H9 (cell line): ENCODE measurements at regions not wholly inside any gene's neighbourhood (a gene's known extent, or its start where the extent isn't known, plus 50 kb on each side); places are given as distances from the start of the nearest gene placed in this dataset.

Source experiments
- DNase-seq: peaks from one replicate; pipeline ENCODE4 v3.0.0-alpha.2; 2017
- H2AFZ ChIP-seq: one replicate; pipeline ENCODE4 v1.6.1; 2013; ENCODE audit warnings: mild to moderate bottlenecking, low read length, control low read depth, moderate library complexity
- H2AK5ac ChIP-seq: 2 replicates; pipeline ENCODE4 v1.6.1; 2013; ENCODE audit warnings: low read length, control low read depth, mixed read lengths; ENCODE audit not compliant: insufficient read length
- H2BK120ac ChIP-seq: one replicate; pipeline ENCODE4 v1.6.1; 2013; ENCODE audit warnings: low read depth, mild to moderate bottlenecking, low read length, control low read depth, inconsistent platforms; ENCODE audit not compliant: poor library complexity, severe bottlenecking
- H2BK12ac ChIP-seq: 2 replicates; pipeline ENCODE4 v1.6.1; 2013; ENCODE audit warnings: low read length, control low read depth, mixed read lengths, low read depth; ENCODE audit not compliant: insufficient read length
- H2BK15ac ChIP-seq: 2 replicates; pipeline ENCODE4 v1.6.1; 2013; ENCODE audit warnings: low read depth, low read length, control low read depth
- H2BK20ac ChIP-seq: one replicate; pipeline ENCODE4 v1.6.1; 2013; ENCODE audit warnings: low read depth, mild to moderate bottlenecking, low read length, control low read depth, inconsistent platforms; ENCODE audit not compliant: poor library complexity, severe bottlenecking
- H2BK5ac ChIP-seq: 2 replicates; pipeline ENCODE4 v1.6.1; 2013; ENCODE audit warnings: low read length, control low read depth, mixed read lengths; ENCODE audit not compliant: insufficient read length
- H3K14ac ChIP-seq: 2 replicates; pipeline ENCODE4 v1.6.1; 2013; ENCODE audit warnings: low read length, control low read depth; ENCODE audit not compliant: insufficient read depth
- H3K18ac ChIP-seq: 2 replicates; pipeline ENCODE4 v1.6.1; 2013; ENCODE audit warnings: low read depth, mild to moderate bottlenecking, mixed read lengths, low read length, control low read depth; ENCODE audit not compliant: insufficient read length
- H3K23ac ChIP-seq: 2 replicates; pipeline ENCODE4 v1.6.1; 2013; ENCODE audit warnings: low read length, control low read depth, mixed read lengths, low read depth; ENCODE audit not compliant: insufficient read length
- H3K23me2 ChIP-seq: 2 replicates; pipeline ENCODE4 v1.6.1; 2013; ENCODE audit warnings: low read depth, mild to moderate bottlenecking, mixed read lengths, low read length, control low read depth; ENCODE audit not compliant: insufficient read length, poor library complexity, severe bottlenecking
- H3K27ac ChIP-seq: 2 replicates; pipeline ENCODE4 v1.5.1; 2013; ENCODE audit warnings: low read length, control low read depth, mixed read lengths, low read depth; ENCODE audit not compliant: insufficient read length
- H3K27me3 ChIP-seq: 2 replicates; pipeline ENCODE4 v1.6.1; 2013; ENCODE audit warnings: low read length, control low read depth, inconsistent platforms; ENCODE audit not compliant: insufficient read depth
- H3K4ac ChIP-seq: 2 replicates; pipeline ENCODE4 v1.6.1; 2013; ENCODE audit warnings: low read depth, mild to moderate bottlenecking, control low read depth, inconsistent platforms, low read length, moderate library complexity
- H3K4me1 ChIP-seq: 2 replicates; pipeline ENCODE4 v1.6.1; 2013; ENCODE audit warnings: low read length, control low read depth, inconsistent platforms; ENCODE audit not compliant: insufficient read depth
- H3K4me2 ChIP-seq: 2 replicates; pipeline ENCODE4 v1.6.1; 2013; ENCODE audit warnings: low read length, control low read depth, mixed read lengths; ENCODE audit not compliant: insufficient read length, insufficient read depth
- H3K56ac ChIP-seq: 2 replicates; pipeline ENCODE4 v1.6.1; 2013; ENCODE audit warnings: low read depth, mild to moderate bottlenecking, mixed read lengths, low read length, control low read depth; ENCODE audit not compliant: insufficient read length
- H3K79me1 ChIP-seq: 2 replicates; pipeline ENCODE4 v1.6.1; 2013; ENCODE audit warnings: low read depth, mild to moderate bottlenecking, moderate library complexity, low read length, control low read depth, inconsistent platforms; ENCODE audit not compliant: insufficient read depth, poor library complexity, severe bottlenecking
- H3K79me2 ChIP-seq: 2 replicates; pipeline ENCODE4 v1.6.1; 2013; ENCODE audit warnings: low read length, control low read depth, inconsistent platforms; ENCODE audit not compliant: insufficient read depth
- H3K9ac ChIP-seq: 2 replicates; pipeline ENCODE4 v1.6.1; 2013; ENCODE audit warnings: low read length, control low read depth, mixed read lengths; ENCODE audit not compliant: insufficient read length; ENCODE audit errors: extremely low read depth
- H3K9me3 ChIP-seq: one replicate; pipeline ENCODE4 v1.6.1; 2013; ENCODE audit warnings: low read depth, low read length, inconsistent platforms; ENCODE audit not compliant: control insufficient read depth
- H3T11ph ChIP-seq: one replicate; pipeline ENCODE4 v1.6.1; 2013; ENCODE audit warnings: mild to moderate bottlenecking, low read length, control low read depth, inconsistent platforms
- H4K20me1 ChIP-seq: one replicate; pipeline ENCODE4 v1.6.1; 2013; ENCODE audit not compliant: control insufficient read depth, insufficient read length, insufficient read depth
- H4K5ac ChIP-seq: 2 replicates; pipeline ENCODE4 v1.6.1; 2013; ENCODE audit warnings: low read depth, mild to moderate bottlenecking, mixed read lengths, low read length, control low read depth; ENCODE audit not compliant: insufficient read length
- H4K8ac ChIP-seq: replicated peaks from 2 replicates; pipeline ENCODE4 v1.6.1; 2013; ENCODE audit warnings: low read length, control low read depth, mixed read lengths, low read depth; ENCODE audit not compliant: insufficient read length
- H4K91ac ChIP-seq: 2 replicates; pipeline ENCODE4 v1.6.1; 2013; ENCODE audit warnings: low read depth, mild to moderate bottlenecking, moderate library complexity, mixed read lengths, low read length, control low read depth; ENCODE audit not compliant: insufficient read length
- H3K27ac Mint-ChIP-seq, 3 experiments: 2 replicates in 2 of 3; 3 replicates in 1 of 3; pipeline ENCODE4 v1.8.0; 2020 to 2021; ENCODE audit warnings: mixed read lengths in 3 of 3, mild to moderate bottlenecking in 1 of 3, moderate library complexity in 1 of 3
- H3K27me3 Mint-ChIP-seq: 2 replicates; pipeline ENCODE4 v1.8.0; 2021; ENCODE audit warnings: low read depth, mild to moderate bottlenecking, moderate library complexity, mixed read lengths
- H3K36me3 Mint-ChIP-seq, 3 experiments: 2 replicates in 2 of 3; 3 replicates in 1 of 3; pipeline ENCODE4 v1.8.0; 2020 to 2021; ENCODE audit warnings: low read depth in 3 of 3, mixed read lengths in 3 of 3; ENCODE audit not compliant: insufficient read depth in 1 of 3
- H3K4me1 Mint-ChIP-seq, 2 experiments: 2 replicates each; pipeline ENCODE4 v1.8.0; 2020; ENCODE audit warnings: mixed read lengths in 2 of 2
- H3K4me3 Mint-ChIP-seq, 2 experiments: 2 replicates in 1 of 2; 3 replicates in 1 of 2; pipeline ENCODE4 v1.8.0; 2020 to 2021; ENCODE audit warnings: mild to moderate bottlenecking in 2 of 2, mixed read lengths in 2 of 2, moderate library complexity in 1 of 2
- H3K9me3 Mint-ChIP-seq, 2 experiments: 2 replicates in 1 of 2; 3 replicates in 1 of 2; pipeline ENCODE4 v1.8.0; 2020; ENCODE audit warnings: mild to moderate bottlenecking in 2 of 2, mixed read lengths in 2 of 2, moderate library complexity in 1 of 2
- WGBS: extraction: QIAGEN DNeasy Blood & Tissue Kit; methylation state at CpG from one replicate; pipeline ENCODE4 v1.1.7; 2013; ENCODE audit warnings: missing lambda C conversion rate, low lambda C conversion rate, mixed read lengths; ENCODE audit not compliant: insufficient read length; ENCODE audit errors: extremely low coverage; 5-methylcytosine and 5-hydroxymethylcytosine counted together
- TF ChIP-seq, protein P1 (sequence below): fragments of 200-600 bp; sonication (generic); conservative IDR thresholded peaks from 3 replicates; pipeline ENCODE4 v1.8.0; 2021; ENCODE audit warnings: antibody characterized with exemption, mild to moderate bottlenecking

DNA sequence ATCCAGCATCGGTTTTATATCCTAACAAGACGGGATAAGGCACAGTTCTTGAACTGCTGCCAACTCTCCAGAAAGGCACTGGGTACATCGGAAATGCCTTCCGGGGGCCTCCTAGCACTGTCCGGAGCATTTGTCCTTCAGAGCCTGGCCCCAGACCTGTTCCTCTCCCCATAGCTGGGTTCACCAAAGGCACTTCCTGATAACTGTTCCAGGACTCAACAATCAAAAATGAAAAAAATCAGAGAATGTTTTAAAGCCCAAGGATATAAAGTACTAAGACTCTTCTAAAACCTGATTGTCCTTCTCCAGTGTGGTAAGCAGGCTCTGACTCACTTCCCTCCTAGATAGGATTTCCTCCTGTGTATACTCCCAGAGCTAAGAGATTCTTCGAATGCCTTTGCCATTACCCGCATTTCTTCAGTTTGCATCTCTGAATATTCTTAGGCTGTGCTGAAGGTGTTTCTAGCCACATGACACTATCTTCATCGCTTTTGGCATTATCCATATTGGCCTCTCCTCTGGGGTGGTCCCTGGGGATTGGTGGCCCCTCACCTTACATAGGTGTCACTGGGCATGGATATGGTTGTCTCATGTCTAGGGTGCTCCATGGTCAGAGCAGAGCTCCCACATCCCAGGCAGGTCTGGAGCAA, 112.9 kb downstream of the ZBTB18 start:
- Histone ChIP-seq H3K14ac (no peak overlapping the region), H3K4me2 (no peak overlapping the region), H3K4ac (no peak overlapping the region), H4K20me1 (no peaks in the 10 kb centered on the region), H4K91ac (no peak overlapping the region), H2AK5ac (no peak overlapping the region), H3K79me1 (no peaks in the 10 kb centered on the region), H3K79me2 (no peaks in the 10 kb centered on the region), H3T11ph (no peak overlapping the region), H4K5ac (no peak overlapping the region), H2BK12ac (peak overlapping the region; percentile 80), H2AFZ (no peak overlapping the region), H3K23me2 (no peaks in the 10 kb centered on the region), H3K4me1 (peaks cover 19% of the 10 kb centered on the region; the same call in 1 of the 2 replicates), H3K27ac (peak overlapping the region; percentile 40), H3K23ac (no peak overlapping the region), H3K56ac (no peak overlapping the region), H3K9me3 (no peaks in the 10 kb centered on the region), H3K9ac (no peak overlapping the region), H4K8ac (no peak overlapping the region), H2BK15ac (no peak overlapping the region), H3K18ac (peak overlapping the region; percentile 38), H2BK120ac (no peak overlapping the region), H2BK5ac (no peak overlapping the region), H3K27me3 (no peaks in the 10 kb centered on the region), H2BK20ac (no peak overlapping the region)
- H3K27me3 Mint-ChIP-seq: no peaks in the 10 kb centered on the region; the same call in 1 of the 2 replicates
- peaks cover 0 to 5% (median 0%) of the 10 kb centered on the region in 3 experiments; a peak in 1 of 7 replicates for H3K36me3 Mint-ChIP-seq
- TF ChIP-seq, protein P1, sequence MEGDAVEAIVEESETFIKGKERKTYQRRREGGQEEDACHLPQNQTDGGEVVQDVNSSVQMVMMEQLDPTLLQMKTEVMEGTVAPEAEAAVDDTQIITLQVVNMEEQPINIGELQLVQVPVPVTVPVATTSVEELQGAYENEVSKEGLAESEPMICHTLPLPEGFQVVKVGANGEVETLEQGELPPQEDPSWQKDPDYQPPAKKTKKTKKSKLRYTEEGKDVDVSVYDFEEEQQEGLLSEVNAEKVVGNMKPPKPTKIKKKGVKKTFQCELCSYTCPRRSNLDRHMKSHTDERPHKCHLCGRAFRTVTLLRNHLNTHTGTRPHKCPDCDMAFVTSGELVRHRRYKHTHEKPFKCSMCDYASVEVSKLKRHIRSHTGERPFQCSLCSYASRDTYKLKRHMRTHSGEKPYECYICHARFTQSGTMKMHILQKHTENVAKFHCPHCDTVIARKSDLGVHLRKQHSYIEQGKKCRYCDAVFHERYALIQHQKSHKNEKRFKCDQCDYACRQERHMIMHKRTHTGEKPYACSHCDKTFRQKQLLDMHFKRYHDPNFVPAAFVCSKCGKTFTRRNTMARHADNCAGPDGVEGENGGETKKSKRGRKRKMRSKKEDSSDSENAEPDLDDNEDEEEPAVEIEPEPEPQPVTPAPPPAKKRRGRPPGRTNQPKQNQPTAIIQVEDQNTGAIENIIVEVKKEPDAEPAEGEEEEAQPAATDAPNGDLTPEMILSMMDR: no peak
- DNase-seq: peak; percentile 55
- no CpG with 5 or more reads among the region's 8 CpGs for WGBS
- peak overlapping the region in 1 of 3 experiments; percentile 73; a peak in 5 of 7 replicates for H3K27ac Mint-ChIP-seq
- no peak overlapping the region for H3K4me3 Mint-ChIP-seq
- no peaks in the 10 kb centered on the region for H3K9me3 Mint-ChIP-seq
- H3K4me1 Mint-ChIP-seq: peaks cover 14 to 18% of the 10 kb centered on the region in 2 experiments
